IPS-18a (cell line): ENCODE measurements at regions not wholly inside any gene's neighbourhood (a gene's known extent, or its start where the extent isn't known, plus 50 kb on each side); places are given as distances from the start of the nearest gene placed in this dataset.
"Not testable (repeated sequence)": the region's sequence is repeated elsewhere in the genome, so short reads cannot be mapped to it uniquely, and the experiment has no call there.

Source experiments
- H3K27ac ChIP-seq: one replicate; pipeline ENCODE4 v1.5.1; 2013; ENCODE audit warnings: low read length
- H3K27me3 ChIP-seq: one replicate; pipeline ENCODE4 v1.6.1; 2013; ENCODE audit warnings: mild to moderate bottlenecking, low read length; ENCODE audit not compliant: control insufficient read depth, insufficient read depth
- H3K36me3 ChIP-seq: one replicate; pipeline ENCODE4 v1.6.1; 2013; ENCODE audit warnings: low read depth, low read length; ENCODE audit not compliant: control insufficient read depth
- H3K4me1 ChIP-seq: one replicate; pipeline ENCODE4 v1.6.1; 2013; ENCODE audit warnings: low read depth, low read length; ENCODE audit not compliant: control insufficient read depth
- H3K4me3 ChIP-seq: one replicate; pipeline ENCODE4 v1.5.1; 2013; ENCODE audit warnings: low read length
- H3K9ac ChIP-seq: one replicate; pipeline ENCODE4 v1.6.1; 2013; ENCODE audit warnings: mild to moderate bottlenecking, low read length, moderate library complexity
- H3K9me3 ChIP-seq: one replicate; pipeline ENCODE4 v1.6.1; 2013; ENCODE audit warnings: low read depth, low read length; ENCODE audit not compliant: control insufficient read depth

DNA sequence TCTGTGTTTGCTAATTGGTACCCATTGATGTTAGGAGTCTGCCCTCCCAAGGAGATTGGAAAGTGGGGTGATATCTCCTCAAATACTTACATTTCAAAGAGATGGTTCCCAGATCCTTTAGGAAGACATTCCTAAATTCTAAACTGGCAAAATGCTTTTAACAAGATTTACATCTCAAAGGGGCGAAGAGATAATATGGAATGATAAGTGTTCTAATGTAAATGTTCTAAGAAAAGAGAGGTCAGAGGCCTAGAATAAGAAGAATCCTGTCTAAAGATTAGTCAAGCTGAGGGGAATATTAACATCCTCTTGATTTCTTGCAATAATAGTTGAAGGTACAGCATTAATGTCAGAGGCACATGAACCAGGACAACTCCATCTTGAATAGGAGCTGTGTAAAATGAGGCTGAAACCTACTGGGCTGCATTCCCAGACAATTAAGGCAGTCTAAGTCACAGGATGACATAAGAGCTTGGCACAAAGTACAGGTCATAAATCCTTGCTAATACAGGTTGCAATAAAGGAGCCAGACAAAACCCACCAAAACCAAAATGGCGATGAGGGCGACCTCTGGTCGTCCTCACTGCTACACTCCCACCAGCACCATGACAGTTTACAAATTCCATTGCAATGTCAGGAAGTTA is 2248.1 kb downstream of the ARAP2 start:
- no peak overlapping the region for H3K4me3 ChIP-seq
- no peak overlapping the region for H3K9ac ChIP-seq
- H3K27ac ChIP-seq: no peak overlapping the region
- peaks cover 14% of the 10 kb centered on the region for H3K4me1 ChIP-seq
- H3K9me3 ChIP-seq: no peaks in the 10 kb centered on the region
- H3K36me3 ChIP-seq: no peaks in the 10 kb centered on the region
- H3K27me3 ChIP-seq: no peaks in the 10 kb centered on the region

DNA sequence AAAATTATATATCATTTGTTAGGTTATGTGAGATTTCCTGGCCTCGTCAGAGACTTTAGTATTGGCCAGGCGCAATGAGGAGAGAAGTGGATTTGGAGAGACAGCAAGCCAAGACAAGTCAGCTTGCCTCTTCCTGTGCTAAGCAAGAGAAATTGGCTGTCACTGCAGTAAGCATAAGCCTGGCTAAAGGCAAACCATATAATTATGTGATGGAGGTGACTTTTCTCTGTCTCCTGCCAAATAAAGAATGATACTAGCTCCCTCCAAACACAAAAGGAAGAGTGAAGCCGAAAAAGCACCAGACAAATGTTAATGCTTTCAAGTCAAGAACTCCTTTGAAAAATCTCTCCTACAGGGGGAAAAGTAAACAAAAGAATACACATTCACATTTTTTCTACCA is 2246.0 kb downstream of the ARAP2 start:
- Histone ChIP-seq H3K27me3 (no peaks in the 10 kb centered on the region), H3K9me3 (no peaks in the 10 kb centered on the region), H3K27ac (no peak overlapping the region)

DNA sequence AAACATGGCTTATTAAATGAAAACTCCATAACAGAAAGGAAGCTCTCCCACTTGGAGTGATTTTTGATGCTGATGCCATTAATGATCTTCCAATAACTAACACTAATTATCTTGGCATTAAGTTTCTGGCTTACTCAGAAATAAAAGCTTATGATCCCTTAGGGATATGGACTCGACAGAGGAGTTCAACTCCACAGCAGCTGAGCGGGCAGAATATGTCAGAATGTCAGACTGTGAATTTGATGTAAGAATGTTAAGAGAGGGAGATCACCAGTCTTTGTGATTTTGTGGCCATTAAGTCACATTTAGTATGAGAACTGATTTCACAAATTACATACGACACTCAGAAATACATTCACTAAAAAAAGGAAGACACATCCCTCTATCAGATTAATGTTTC is 2244.0 kb downstream of the ARAP2 start:
- Histone ChIP-seq H3K9ac (no peak overlapping the region), H3K4me1 (peaks cover 14% of the 10 kb centered on the region), H3K9me3 (no peaks in the 10 kb centered on the region), H3K27me3 (no peaks in the 10 kb centered on the region), H3K4me3 (no peak overlapping the region), H3K27ac (no peak overlapping the region), H3K36me3 (no peaks in the 10 kb centered on the region)

More for the DNA sequence above, 2246.0 kb downstream of the ARAP2 start:
- no peak overlapping the region for H3K9ac ChIP-seq
- H3K4me3 ChIP-seq: peak overlapping the region; percentile 9
- H3K4me1 ChIP-seq: peaks cover 14% of the 10 kb centered on the region
- no peaks in the 10 kb centered on the region for H3K36me3 ChIP-seq

- H3K9ac ChIP-seq, H3K4me1 ChIP-seq, H3K27me3 ChIP-seq, H3K36me3 ChIP-seq, H3K9me3 ChIP-seq, H3K27ac ChIP-seq, H3K4me3 ChIP-seq: not testable (repeated sequence)
Observed at GRCh38 chr4:34006540-34006939, 2237.8 kb downstream of the ARAP2 start.

DNA sequence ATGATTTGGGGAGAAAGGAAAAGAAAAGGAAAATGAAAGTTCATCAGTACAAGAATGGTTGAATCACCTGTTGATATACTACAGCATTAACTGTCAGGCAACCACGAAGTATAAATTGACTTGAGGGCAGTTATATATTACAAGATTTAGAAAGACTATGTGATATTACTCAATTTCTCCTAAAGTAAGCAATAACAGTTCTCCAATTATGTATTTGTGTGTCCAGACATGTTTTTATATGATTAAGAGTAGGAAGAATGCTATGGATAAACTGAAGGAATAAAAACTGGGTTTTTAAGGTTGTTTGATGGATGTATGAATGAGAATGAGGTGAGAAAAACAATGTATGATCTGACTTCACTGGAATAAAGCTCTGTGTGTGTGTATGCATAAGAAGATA is 2234.4 kb downstream of the ARAP2 start:
- no peak overlapping the region for H3K9ac ChIP-seq
- H3K4me3 ChIP-seq: no peak overlapping the region
- H3K4me1 ChIP-seq: no peaks in the 10 kb centered on the region
- H3K27me3 ChIP-seq: no peaks in the 10 kb centered on the region
- H3K27ac ChIP-seq: no peak overlapping the region
- H3K36me3 ChIP-seq: no peaks in the 10 kb centered on the region
- no peaks in the 10 kb centered on the region for H3K9me3 ChIP-seq

GRCh38 chr4:34010751-34011519 is 2233.4 kb downstream of the ARAP2 start:
- no peaks in the 10 kb centered on the region for H3K4me1 ChIP-seq
- H3K36me3 ChIP-seq: no peaks in the 10 kb centered on the region
- H3K4me3 ChIP-seq: no peak overlapping the region
- no peaks in the 10 kb centered on the region for H3K9me3 ChIP-seq
- H3K27ac ChIP-seq: no peak overlapping the region
- H3K27me3 ChIP-seq: no peaks in the 10 kb centered on the region
- no peak overlapping the region for H3K9ac ChIP-seq

- no peak overlapping the region for H3K9ac ChIP-seq
- H3K27ac ChIP-seq: no peak overlapping the region
- no peaks in the 10 kb centered on the region for H3K36me3 ChIP-seq
- no peaks in the 10 kb centered on the region for H3K4me1 ChIP-seq
- H3K9me3 ChIP-seq: no peaks in the 10 kb centered on the region
- H3K4me3 ChIP-seq: no peak overlapping the region
- no peaks in the 10 kb centered on the region for H3K27me3 ChIP-seq
Observed at GRCh38 chr4:34035225-34035624, 2209.1 kb downstream of the ARAP2 start.

- no peak overlapping the region for H3K27ac ChIP-seq
- no peaks in the 10 kb centered on the region for H3K9me3 ChIP-seq
- no peak overlapping the region for H3K4me3 ChIP-seq
- H3K36me3 ChIP-seq: no peaks in the 10 kb centered on the region
- no peaks in the 10 kb centered on the region for H3K27me3 ChIP-seq
- H3K4me1 ChIP-seq: no peaks in the 10 kb centered on the region
- H3K9ac ChIP-seq: no peak overlapping the region
Observed at GRCh38 chr4:34037280-34037679, 2207.0 kb downstream of the ARAP2 start.

GRCh38 chr4:34039766-34040165 is 2204.5 kb downstream of the ARAP2 start:
- H3K36me3 ChIP-seq: no peaks in the 10 kb centered on the region
- no peak overlapping the region for H3K9ac ChIP-seq
- no peaks in the 10 kb centered on the region for H3K9me3 ChIP-seq
- H3K4me3 ChIP-seq: no peak overlapping the region
- H3K27me3 ChIP-seq: no peaks in the 10 kb centered on the region
- H3K27ac ChIP-seq: no peak overlapping the region
- H3K4me1 ChIP-seq: no peaks in the 10 kb centered on the region

DNA sequence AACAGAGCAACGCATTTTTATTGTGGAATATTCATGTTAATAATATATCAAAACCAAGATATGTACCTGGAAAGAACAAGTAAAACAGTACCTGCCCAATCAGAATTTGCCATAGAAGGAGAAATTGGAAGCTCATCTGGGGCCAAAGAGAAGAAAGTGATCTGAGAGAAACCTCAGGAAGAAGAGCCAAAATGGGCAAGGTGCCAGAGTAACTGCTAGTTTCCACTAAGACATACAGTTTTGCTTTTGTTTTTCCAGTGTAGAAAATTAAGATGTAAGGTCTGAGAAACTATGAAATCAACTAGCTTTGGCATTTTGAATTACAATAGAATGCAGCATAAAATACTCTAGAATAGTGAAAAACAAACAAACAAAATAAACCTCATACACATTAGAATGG is 2201.2 kb downstream of the ARAP2 start:
- H3K4me3 ChIP-seq: no peak overlapping the region
- no peaks in the 10 kb centered on the region for H3K4me1 ChIP-seq
- no peaks in the 10 kb centered on the region for H3K27me3 ChIP-seq
- no peaks in the 10 kb centered on the region for H3K9me3 ChIP-seq
- no peak overlapping the region for H3K27ac ChIP-seq
- no peaks in the 10 kb centered on the region for H3K36me3 ChIP-seq
- no peak overlapping the region for H3K9ac ChIP-seq

DNA sequence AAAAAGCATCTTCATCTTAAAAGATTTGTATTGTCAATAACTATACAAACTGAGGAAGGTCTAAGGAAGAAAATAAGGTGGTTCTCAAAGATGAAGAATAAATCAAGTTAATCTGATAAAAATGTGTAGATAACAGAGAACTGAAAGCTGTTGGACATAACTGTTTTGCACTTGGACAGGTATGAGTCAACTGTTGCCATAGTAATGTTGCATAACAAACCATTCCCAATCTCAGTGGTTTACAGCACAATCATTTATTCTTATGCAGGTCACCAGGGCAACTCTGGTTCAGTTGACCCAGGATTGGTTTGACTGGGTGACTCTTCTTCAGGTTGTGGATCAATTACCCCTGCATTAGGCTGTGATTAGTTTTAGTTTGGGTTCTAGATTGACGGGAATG is 2197.7 kb downstream of the ARAP2 start:
- Histone ChIP-seq H3K9me3 (no peaks in the 10 kb centered on the region), H3K4me3 (no peak overlapping the region), H3K27ac (no peak overlapping the region), H3K9ac (no peak overlapping the region), H3K27me3 (no peaks in the 10 kb centered on the region), H3K36me3 (no peaks in the 10 kb centered on the region), H3K4me1 (no peaks in the 10 kb centered on the region)

DNA sequence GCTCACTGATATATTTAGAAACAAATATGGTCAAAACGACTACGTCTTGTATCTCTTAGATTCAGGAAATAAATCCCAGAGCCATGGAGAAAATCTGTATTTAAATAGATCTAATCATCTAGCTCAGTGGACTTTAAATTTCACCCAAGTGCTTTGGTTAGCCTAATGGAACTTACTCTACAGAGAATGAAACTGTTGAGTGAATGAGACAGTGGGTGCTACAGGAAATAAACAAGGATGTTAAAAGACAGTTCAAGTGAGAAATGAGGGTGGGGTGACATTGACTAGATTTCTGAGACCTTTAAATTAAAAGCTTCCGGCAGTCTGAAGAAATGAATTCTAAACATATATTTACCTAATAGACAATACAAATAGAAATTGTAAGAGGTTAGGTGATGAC is 2197.0 kb downstream of the ARAP2 start:
- Histone ChIP-seq H3K4me1 (no peaks in the 10 kb centered on the region), H3K9me3 (no peaks in the 10 kb centered on the region), H3K4me3 (no peak overlapping the region), H3K9ac (no peak overlapping the region), H3K27me3 (no peaks in the 10 kb centered on the region), H3K36me3 (no peaks in the 10 kb centered on the region), H3K27ac (no peak overlapping the region)
